Panc1 (cell line): ENCODE measurements at regions not wholly inside any gene's neighbourhood (a gene's known extent, or its start where the extent isn't known, plus 50 kb on each side); places are given as distances from the start of the nearest gene placed in this dataset.

Source experiments
- ATAC-seq: fragments of 200-7000 bp; cut with Tn5 transposase; 2 replicates; pipeline ENCODE4 v1.9.1; 2020; ENCODE audit warnings: mild to moderate bottlenecking, moderate library complexity
- BruUV-seq: library from RNA; stranded (reverse); fragments of 400-500 nt; replicated peaks from 2 replicates; lab custom pipeline; 2021; lab: Mats Ljungman, UMichigan
- CTCF ChIA-PET: fragments of 300-600 bp; sonication (Branson Sonifier 250); formaldehyde crosslinking; loops from one replicate; lab custom pipeline; 2022; ENCODE audit warnings: antibody characterized with exemption; lab: Charles Lee
- POLR2A ChIA-PET: fragments of 300-600 bp; sonication (Branson Sonifier 250); formaldehyde crosslinking; loops from one replicate; lab custom pipeline; 2022; ENCODE audit warnings: antibody characterized with exemption; lab: Charles Lee
- DNase-seq: peaks from one replicate; pipeline ENCODE4 v3.0.0-alpha.2; 2010; ENCODE audit warnings: low read depth, low spot score
- H3K27ac ChIP-seq: 2 replicates; pipeline ENCODE4 v1.5.1; 2011; ENCODE audit warnings: mild to moderate bottlenecking, low read length, inconsistent platforms
- H3K27me3 ChIP-seq: fragments of 200-500 bp; sonication (Bioruptor generic); 2 replicates; pipeline ENCODE4 v1.6.0; 2014; ENCODE audit warnings: low read length, inconsistent platforms; ENCODE audit not compliant: control insufficient read depth, insufficient read depth
- H3K36me3 ChIP-seq: fragments of 200-500 bp; sonication (Bioruptor generic); 2 replicates; pipeline ENCODE4 v1.5.1; 2014; ENCODE audit warnings: inconsistent platforms, mild to moderate bottlenecking, low read length, moderate library complexity; ENCODE audit not compliant: control insufficient read depth, insufficient read depth
- H3K4me1 ChIP-seq: 2 replicates; pipeline ENCODE4 v1.5.1; 2011; ENCODE audit warnings: inconsistent platforms, mild to moderate bottlenecking, low read length, moderate library complexity; ENCODE audit not compliant: control insufficient read depth, insufficient read depth
- H3K4me3 ChIP-seq, 2 experiments: 2 replicates each; pipeline ENCODE4 v1.5.1; 2011 to 2012; ENCODE audit warnings: low read depth in 2 of 2, low read length in 2 of 2, mild to moderate bottlenecking in 2 of 2, inconsistent platforms in 1 of 2, moderate library complexity in 1 of 2
- H3K9me3 ChIP-seq: fragments of 200-500 bp; sonication (Bioruptor generic); 2 replicates; pipeline ENCODE4 v1.5.1; 2014; ENCODE audit warnings: low read depth, mild to moderate bottlenecking, inconsistent platforms, low read length, moderate library complexity; ENCODE audit not compliant: control insufficient read depth, insufficient read depth
- CTCF ChIP-seq: fragments of 450-650 bp; IDR thresholded peaks from 2 replicates; pipeline ENCODE4 v1.5.1; 2017; ENCODE audit warnings: mild to moderate bottlenecking
- POLR2AphosphoS5 ChIP-seq: IDR thresholded peaks from 2 replicates; pipeline ENCODE4 v1.6.1; 2012; ENCODE audit warnings: mild to moderate bottlenecking, low read depth, low read length, moderate library complexity
- REST ChIP-seq, 2 experiments: IDR thresholded peaks; 2 replicates each; pipeline ENCODE4 v1.6.1; 2011 to 2012; ENCODE audit warnings: low read depth in 2 of 2, control low read depth in 1 of 2, low read length in 1 of 2, mild to moderate bottlenecking in 1 of 2, moderate library complexity in 1 of 2; ENCODE audit not compliant: insufficient read depth in 1 of 2
- SIN3A ChIP-seq: IDR thresholded peaks from 2 replicates; pipeline ENCODE4 v1.6.1; 2012; ENCODE audit warnings: low read depth, mild to moderate bottlenecking, low read length, moderate library complexity, borderline replicate concordance; ENCODE audit not compliant: insufficient read depth
- TCF7L2 ChIP-seq: IDR thresholded peaks from 2 replicates; pipeline ENCODE4 v1.6.1; 2011; ENCODE audit warnings: mild to moderate bottlenecking, low read depth, low read length, inconsistent platforms
- in situ Hi-C: cut with HindIII; loops from 2 replicates; pipeline ENCODE4 v1.10.0; 2016; ENCODE audit warnings: low sequenced_read_pairs, low pct_unique_long_range_greater_than_20kb
- intact Hi-C: fragments of 100-400 bp; cut with micrococcal nuclease; formaldehyde crosslinking; loops from one replicate; pipeline ENCODE4 v1.10.0; 2022; ENCODE audit not compliant: unreplicated experiment

- CTCF ChIA-PET, result no interaction called here
- no peak overlapping the region for H3K27ac ChIP-seq
- ATAC-seq, result no peak
- no peak overlapping the region for H3K4me3 ChIP-seq
- BruUV-seq, result no TSS peak
- H3K4me1 ChIP-seq, result no peaks in the 10 kb centered on the region
- no peaks in the 10 kb centered on the region for H3K9me3 ChIP-seq
- POLR2A ChIA-PET, result no interaction called here
- in situ Hi-C loops (no loop called here), intact Hi-C loops (no loop called here)
- no peaks in the 10 kb centered on the region for H3K36me3 ChIP-seq
- no peak for TF ChIP-seq CTCF
- no peak for TF ChIP-seq POLR2AphosphoS5
- TF ChIP-seq REST (IDR thresholded peaks at IDR 0.05; ENCODE audit: insufficient read depth in 1 of 2, low read depth in 2 of 2, low read length in 1 of 2), result no peak
- no peak for TF ChIP-seq SIN3A
- TF ChIP-seq TCF7L2, result no peak
- H3K27me3 ChIP-seq, result no peaks in the 10 kb centered on the region
- DNase-seq, result no peak
Observed at GRCh38 chr2:206867006-206867405, 72.3 kb upstream of the CPO start.

- no TSS peak for BruUV-seq
- ChIA-PET CTCF (no interaction called here), POLR2A (no interaction called here)
- in situ Hi-C loops, result no loop called here
- no peaks in the 10 kb centered on the region for H3K27me3 ChIP-seq
- no peaks in the 10 kb centered on the region for H3K9me3 ChIP-seq
- H3K27ac ChIP-seq, result no peak overlapping the region
- no peak for DNase-seq
- TF ChIP-seq POLR2AphosphoS5 (no peak), TCF7L2 (no peak), REST (IDR thresholded peaks at IDR 0.05; ENCODE audit: insufficient read depth in 1 of 2, low read depth in 2 of 2, low read length in 1 of 2) (no peak), SIN3A (no peak), CTCF (no peak)
- ATAC-seq, result no peak
- H3K4me3 ChIP-seq, result no peak overlapping the region
- no peaks in the 10 kb centered on the region for H3K4me1 ChIP-seq
- intact Hi-C loops, result no loop called here
- H3K36me3 ChIP-seq, result no peaks in the 10 kb centered on the region
Observed at GRCh38 chr2:206869824-206870495, 69.4 kb upstream of the CPO start.
